Gastroesophageal sphincter (tissue), 4 donors: ENCODE measurements at regions not wholly inside any gene's neighbourhood (a gene's known extent, or its start where the extent isn't known, plus 50 kb on each side); places are given as distances from the start of the nearest gene placed in this dataset.
"Not testable (repeated sequence)": the region's sequence is repeated elsewhere in the genome, so short reads cannot be mapped to it uniquely, and the experiment has no call there.

Experiments used
- ATAC-seq: fragments of 150-250 bp; one replicate; pipeline ENCODE4 v1.9.1; 2016; ENCODE audit warnings: mild to moderate bottlenecking, moderate library complexity
- H3K27ac ChIP-seq, 4 donors: fragments of 200-600 bp; sonication (generic) in 3 of 4; 1 replicate in 3 of 4; 2 replicates in 1 of 4; pipeline ENCODE4 v1.5.1; 2016 to 2019
- H3K27me3 ChIP-seq: fragments of 200-600 bp; sonication (generic); one replicate; pipeline ENCODE4 v1.5.1; 2019
- H3K36me3 ChIP-seq, 2 donors: fragments of 200-600 bp; sonication (generic); one replicate each; pipeline ENCODE4 v1.5.1; 2019; ENCODE audit warnings: control low read depth in 1 of 2
- H3K4me1 ChIP-seq, 3 donors: fragments of 200-600 bp; sonication (generic); 1 replicate in 2 of 3; 2 replicates in 1 of 3; pipeline ENCODE4 v1.5.1; 2016 to 2019; ENCODE audit warnings: control low read depth in 2 of 3
- H3K4me3 ChIP-seq, 2 donors: fragments of 200-600 bp; sonication (generic); one replicate each; pipeline ENCODE4 v1.5.1; 2019; ENCODE audit warnings: mild to moderate bottlenecking in 1 of 2, moderate library complexity in 1 of 2
- H3K9me3 ChIP-seq, 3 donors: fragments of 200-600 bp; sonication (generic); one replicate each; pipeline ENCODE4 v1.5.1; 2017 to 2019; ENCODE audit warnings: control low read depth in 2 of 3
- EP300 ChIP-seq: sonication (generic); formaldehyde crosslinking; IDR thresholded peaks from one replicate; pipeline ENCODE4 v1.6.1; 2017; ENCODE audit warnings: antibody characterized with exemption, mild to moderate bottlenecking
- POLR2A ChIP-seq, 2 donors: fragments of 450-650 bp; IDR thresholded peaks; one replicate each; pipeline ENCODE4 v1.6.1; 2017; ENCODE audit warnings: antibody characterized with exemption in 2 of 2, mild to moderate bottlenecking in 2 of 2, moderate library complexity in 1 of 2
- POLR2AphosphoS5 ChIP-seq: sonication (generic); formaldehyde crosslinking; IDR thresholded peaks from one replicate; pipeline ENCODE4 v1.6.1; 2017; ENCODE audit warnings: antibody characterized with exemption
- WGBS, 2 donors: methylation state at CpG; one replicate each; pipeline ENCODE4 v1.1.5; 2018; ENCODE audit warnings: low coverage in 1 of 2; 5-methylcytosine and 5-hydroxymethylcytosine counted together
- small RNA-seq, 4 donors: library from RNA; depleted of rRNA; stranded (forward); fragments of <200 nt; gene quantifications; one replicate each; pipeline ENCODE3, GENCODE V24; 2016
- TF ChIP-seq, protein P1 (sequence below), 4 experiments: fragments of 200-600 bp in 2 of 4; fragments of 450-650 bp in 2 of 4; sonication (generic) in 1 of 4; IDR thresholded peaks; one replicate each; pipeline ENCODE4 v1.5.1; 2017 to 2019; ENCODE audit warnings: antibody characterized with exemption in 4 of 4, mild to moderate bottlenecking in 2 of 4, moderate library complexity in 2 of 4

DNA sequence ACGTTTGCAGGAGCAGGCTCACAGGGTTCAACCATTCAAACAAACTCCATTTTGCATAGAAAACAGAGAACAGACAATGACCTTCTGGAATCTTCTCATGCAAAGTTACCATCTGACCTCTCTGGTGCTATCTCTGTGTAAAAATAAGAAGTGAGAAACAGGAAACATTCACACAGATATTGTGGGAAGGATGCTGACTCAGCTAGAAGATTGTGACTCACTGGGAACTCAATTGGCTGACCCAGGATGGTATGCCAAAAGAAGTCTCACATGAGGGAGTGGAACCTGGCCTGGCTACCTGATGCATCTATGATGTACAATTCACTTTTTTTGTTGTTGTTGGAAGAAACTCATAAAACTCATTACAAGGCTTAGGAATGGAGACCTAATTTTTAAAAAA lies 61.1 kb upstream of the TBX18 start:
- Histone ChIP-seq H3K27ac (no peak overlapping the region), H3K27me3 (no peaks in the 10 kb centered on the region), H3K4me1 (no peaks in the 10 kb centered on the region), H3K4me3 (no peak overlapping the region), H3K36me3 (no peaks in the 10 kb centered on the region), H3K9me3 (peaks cover 0 to 6% (median 0%) of the 10 kb centered on the region in 3 donors)
- TF ChIP-seq POLR2AphosphoS5, result no peak
- no peak for TF ChIP-seq POLR2A (IDR thresholded peaks at IDR 0.05)
- TF ChIP-seq, protein P1, sequence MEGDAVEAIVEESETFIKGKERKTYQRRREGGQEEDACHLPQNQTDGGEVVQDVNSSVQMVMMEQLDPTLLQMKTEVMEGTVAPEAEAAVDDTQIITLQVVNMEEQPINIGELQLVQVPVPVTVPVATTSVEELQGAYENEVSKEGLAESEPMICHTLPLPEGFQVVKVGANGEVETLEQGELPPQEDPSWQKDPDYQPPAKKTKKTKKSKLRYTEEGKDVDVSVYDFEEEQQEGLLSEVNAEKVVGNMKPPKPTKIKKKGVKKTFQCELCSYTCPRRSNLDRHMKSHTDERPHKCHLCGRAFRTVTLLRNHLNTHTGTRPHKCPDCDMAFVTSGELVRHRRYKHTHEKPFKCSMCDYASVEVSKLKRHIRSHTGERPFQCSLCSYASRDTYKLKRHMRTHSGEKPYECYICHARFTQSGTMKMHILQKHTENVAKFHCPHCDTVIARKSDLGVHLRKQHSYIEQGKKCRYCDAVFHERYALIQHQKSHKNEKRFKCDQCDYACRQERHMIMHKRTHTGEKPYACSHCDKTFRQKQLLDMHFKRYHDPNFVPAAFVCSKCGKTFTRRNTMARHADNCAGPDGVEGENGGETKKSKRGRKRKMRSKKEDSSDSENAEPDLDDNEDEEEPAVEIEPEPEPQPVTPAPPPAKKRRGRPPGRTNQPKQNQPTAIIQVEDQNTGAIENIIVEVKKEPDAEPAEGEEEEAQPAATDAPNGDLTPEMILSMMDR (IDR thresholded peaks at IDR 0.05), result no peak
- no peak for TF ChIP-seq EP300
- no peak for ATAC-seq
- 60 to 89% methylated on average over 1 of the region's 1 CpG for WGBS, 2 donors

DNA sequence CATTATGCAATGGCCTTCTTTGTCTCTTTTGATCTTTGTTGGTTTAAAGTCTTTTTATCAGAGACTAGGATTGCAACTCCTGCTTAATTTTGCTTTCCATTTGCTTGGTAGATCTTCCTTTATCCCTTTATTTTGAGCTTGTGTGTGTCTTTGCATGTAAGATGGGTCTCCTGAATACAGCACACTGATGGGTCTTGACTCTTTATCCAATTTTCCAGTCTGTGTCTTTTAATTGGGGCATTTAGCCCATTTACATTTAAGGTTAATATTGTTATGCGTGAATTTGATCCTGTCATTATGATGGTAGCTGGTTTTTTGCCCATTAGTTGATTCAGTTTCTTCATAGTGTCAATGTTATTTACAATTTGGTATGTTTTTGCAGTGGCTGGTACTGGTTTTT lies 56.9 kb upstream of the TBX18 start:
- 56% methylated on average over 1 of the region's 1 CpG; no CpG with 5 or more reads in 1 of the 2 donors for WGBS, 2 donors
- not testable (repeated sequence) for H3K27ac ChIP-seq, H3K9me3 ChIP-seq, H3K4me1 ChIP-seq, H3K27me3 ChIP-seq, ATAC-seq, H3K36me3 ChIP-seq, H3K4me3 ChIP-seq

DNA sequence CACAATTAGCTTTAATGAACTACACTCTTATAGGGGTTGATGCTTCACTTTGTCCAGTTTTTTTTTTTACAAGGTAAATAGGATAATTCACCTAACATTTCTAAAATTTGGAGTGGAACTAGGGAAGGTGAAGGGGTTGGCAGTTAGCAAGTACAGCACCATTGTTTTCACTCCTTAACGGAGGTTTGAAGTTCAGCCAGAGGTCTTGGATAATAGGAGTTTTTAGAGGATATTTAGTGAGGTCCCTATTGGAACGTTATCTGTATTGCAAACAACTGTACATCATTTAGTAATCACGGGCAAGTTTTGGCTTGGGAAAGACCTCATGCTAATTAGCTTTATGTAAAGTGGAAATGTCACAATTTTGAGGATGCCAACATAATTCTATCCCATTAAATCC lies 52.3 kb upstream of the TBX18 start:
- no peak for ATAC-seq
- TF ChIP-seq EP300 (no peak), POLR2A (IDR thresholded peaks at IDR 0.05) (no peak), POLR2AphosphoS5 (no peak)
- TF ChIP-seq, protein P1 (IDR thresholded peaks at IDR 0.05), result no peak
- Histone ChIP-seq H3K4me3 (no peak overlapping the region), H3K27me3 (no peaks in the 10 kb centered on the region), H3K36me3 (no peaks in the 10 kb centered on the region), H3K4me1 (no peaks in the 10 kb centered on the region), H3K27ac (no peak overlapping the region), H3K9me3 (peaks cover 0 to 3% (median 0%) of the 10 kb centered on the region in 3 donors)
- WGBS, 2 donors, result 43 to 51% methylated on average over 3 of the region's 3 CpGs

DNA sequence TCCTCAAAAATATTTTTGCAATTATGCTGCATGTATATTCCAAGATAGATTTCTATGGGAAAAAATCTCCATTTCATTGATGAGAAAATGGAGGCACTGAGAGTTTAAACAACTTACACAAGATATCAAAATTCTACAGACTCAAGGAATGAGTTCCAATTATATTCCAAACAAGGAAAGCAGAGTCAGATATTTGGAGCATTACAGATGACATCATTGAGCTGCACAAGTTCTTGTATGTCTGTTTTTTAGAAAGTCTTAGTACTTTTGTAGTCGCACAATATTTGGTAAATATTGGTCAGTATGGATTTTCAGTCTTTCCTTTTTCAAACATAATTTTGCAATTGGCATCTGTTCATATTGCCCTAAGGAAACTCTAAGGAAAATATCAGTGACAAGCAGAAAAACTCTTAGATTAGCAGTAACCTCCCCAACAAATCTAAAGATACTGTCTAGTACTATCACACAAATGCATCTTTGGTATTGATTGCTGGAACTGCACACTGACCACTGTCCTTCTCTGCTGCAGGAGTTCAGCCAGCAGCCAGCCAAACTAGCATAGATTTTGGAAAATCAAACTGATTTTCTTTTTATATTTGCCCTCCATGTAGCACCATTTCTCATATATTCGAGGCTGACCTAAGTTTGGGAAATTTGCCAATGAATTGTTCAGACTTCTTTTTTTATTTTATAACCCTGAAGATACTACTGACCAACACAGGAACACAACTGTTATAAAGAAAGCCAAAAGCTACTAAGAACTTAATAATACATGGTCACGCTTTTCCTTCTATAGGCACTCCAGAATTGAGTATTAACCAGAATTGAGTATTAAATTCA lies 51.7 kb upstream of the TBX18 start:
- WGBS, 2 donors, result 58 to 63% methylated on average over 3 of the region's 3 CpGs
- TF ChIP-seq, protein P1 (IDR thresholded peaks at IDR 0.05), result no peak
- no peak for TF ChIP-seq POLR2AphosphoS5
- TF ChIP-seq EP300, result no peak
- no peak for TF ChIP-seq POLR2A (IDR thresholded peaks at IDR 0.05)
- no peak for ATAC-seq
- Histone ChIP-seq H3K4me3 (no peak overlapping the region), H3K9me3 (no peaks in the 10 kb centered on the region), H3K27ac (no peak overlapping the region), H3K4me1 (no peaks in the 10 kb centered on the region), H3K36me3 (no peaks in the 10 kb centered on the region), H3K27me3 (no peaks in the 10 kb centered on the region)

Small RNA genes lying in the stretch of these regions (small RNA-seq; reads per million reads assigned to genes)
- gene AL109941.1, result 0 reads per million in 4 donors
